ENCODE measurements at regions not wholly inside any gene's neighbourhood (a gene's known extent, or its start where the extent isn't known, plus 50 kb on each side); places are given as distances from the start of the nearest gene placed in this dataset.

- FAIRE-seq, result no peak
- Histone ChIP-seq H3K27me3 (ENCODE audit: control insufficient read depth in 1 of 2, insufficient read depth in 2 of 2, low read length in 2 of 2) (no peaks in the 10 kb centered on the region), H3K9ac (ENCODE audit: insufficient read depth, low read depth, low read length) (no peak overlapping the region), H4K20me1 (ENCODE audit: insufficient read depth, low read length) (no peaks in the 10 kb centered on the region), H3K4me1 (ENCODE audit: insufficient read depth, low read length) (no peaks in the 10 kb centered on the region), H3K4me2 (ENCODE audit: low read depth, low read length) (no peak overlapping the region), H3K4me3 (replicated peaks in 1 of 3; ENCODE audit: insufficient read depth in 1 of 3, low read depth in 2 of 3, low read length in 3 of 3) (no peak overlapping the region), H3K79me2 (ENCODE audit: insufficient read depth, low read length) (no peaks in the 10 kb centered on the region), H3K9me3 (ENCODE audit: low read length) (no peaks in the 10 kb centered on the region), H3K27ac (ENCODE audit: extremely low read length, insufficient read depth, low read length) (no peak overlapping the region), H2AFZ (ENCODE audit: low read length) (no peak overlapping the region), H3K36me3 (replicated peaks in 1 of 2; ENCODE audit: control insufficient read depth in 1 of 2, insufficient read depth in 2 of 2, low read length in 2 of 2) (no peaks in the 10 kb centered on the region)
- in situ Hi-C loops (cut with HindIII; ENCODE audit: extremely low pct_ligation_motif_present, low pct_unique_long_range_greater_than_20kb) (no loop called here), intact Hi-C loops (cut with micrococcal nuclease; ENCODE audit: unreplicated experiment) (no loop called here)
- ChIA-PET POLR2A (no interaction called here), CTCF (ENCODE audit: low intra/inter-chr PET ratio, low total read pairs) (no interaction called here)
- TF ChIP-seq SIN3A (IDR thresholded peaks at IDR 0.05; ENCODE audit: borderline replicate concordance, low read depth, low read length), result no peak
- no peak for TF ChIP-seq HOXA7 (CRISPR knock-in tag; IDR thresholded peaks at IDR 0.05)
- TF ChIP-seq WIZ (CRISPR knock-in tag; IDR thresholded peaks at IDR 0.05), result no peak
- no peak for TF ChIP-seq GLI4 (CRISPR knock-in tag; IDR thresholded peaks at IDR 0.05; ENCODE audit: borderline replicate concordance)
- no peak for TF ChIP-seq ZNF484 (CRISPR knock-in tag; IDR thresholded peaks at IDR 0.05; ENCODE audit: borderline replicate concordance, low read depth)
- TF ChIP-seq CBX1 (IDR thresholded peaks at IDR 0.05; ENCODE audit: low read depth), result no peak
- no peak for TF ChIP-seq ZSCAN31 (CRISPR knock-in tag; IDR thresholded peaks at IDR 0.05; ENCODE audit: low read depth)
- no peak for TF ChIP-seq FOXK2 (IDR thresholded peaks at IDR 0.05)
- TF ChIP-seq MTF1 (CRISPR knock-in tag; IDR thresholded peaks at IDR 0.05), result no peak
- TF ChIP-seq MXD3 (CRISPR knock-in tag; IDR thresholded peaks at IDR 0.05), result no peak
- TF ChIP-seq AFF4 (CRISPR knock-in tag; IDR thresholded peaks at IDR 0.05), result no peak
- TF ChIP-seq RBFOX2 (IDR thresholded peaks at IDR 0.05; ENCODE audit: low read depth, low read length), result no peak
- no peak for TF ChIP-seq PREB (CRISPR knock-in tag; IDR thresholded peaks at IDR 0.05)
- no TSS peak for BruUV-seq (replicated peaks)
- ATAC-seq, result no peak
- 0% methylated on average over 2 of the region's 2 CpGs for WGBS (ENCODE audit: low lambda C conversion rate)
- DNase-seq (ENCODE audit: low spot score), result no peak
These were observed 183.9 kb downstream of the PTPRU start for GRCh38 chr1:29420202-29420601.
